ENCODE measurements at regions not wholly inside any gene's neighbourhood (a gene's known extent, or its start where the extent isn't known, plus 50 kb on each side); places are given as distances from the start of the nearest gene placed in this dataset.

- Histone ChIP-seq H3K27me3 (ENCODE audit: control insufficient read depth, insufficient read depth, low read length) (no peaks in the 10 kb centered on the region), H3K36me3 (ENCODE audit: control insufficient read depth, insufficient read depth, low read length) (no peaks in the 10 kb centered on the region), H3K4me1 (ENCODE audit: control insufficient read depth, insufficient read depth, low read length) (no peaks in the 10 kb centered on the region), H3K27ac (ENCODE audit: low read length) (no peak overlapping the region), H3K9me3 (ENCODE audit: control insufficient read depth, insufficient read depth, low read length) (no peaks in the 10 kb centered on the region), H3K4me3 (ENCODE audit: low read length) (no peak overlapping the region)
- DNase-seq (ENCODE audit: low read depth, low spot score) = no peak
- no CpG with 5 or more reads among the region's 9 CpGs for WGBS (ENCODE audit: insufficient coverage, insufficient read length)
These were observed 176.7 kb downstream of the SOX9 start for GRCh38 chr17:72297326-72298115.

DNA sequence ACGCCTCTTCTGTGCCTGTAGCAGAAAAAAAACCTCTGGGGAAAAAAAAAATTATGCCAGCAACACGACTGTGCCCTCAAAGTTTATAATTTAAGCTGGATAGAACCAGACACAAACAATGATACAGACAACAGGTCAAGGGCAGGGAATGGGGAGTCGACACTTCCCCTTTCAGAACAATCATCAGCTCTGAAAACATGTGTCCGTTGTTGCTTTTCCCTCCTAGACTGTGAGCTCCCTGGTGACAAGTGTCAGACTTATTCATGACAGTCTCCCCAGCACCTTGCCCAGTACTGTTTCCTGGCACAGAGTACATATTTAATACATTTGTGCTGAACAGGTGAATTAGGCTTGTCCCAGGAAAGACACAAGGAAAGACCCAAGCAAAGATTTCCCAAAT lies 178.3 kb downstream of the SOX9 start:
- H3K9me3 ChIP-seq (ENCODE audit: control insufficient read depth, insufficient read depth, low read length) = no peaks in the 10 kb centered on the region
- no peaks in the 10 kb centered on the region for H3K27me3 ChIP-seq (ENCODE audit: control insufficient read depth, insufficient read depth, low read length)
- WGBS (ENCODE audit: insufficient coverage, insufficient read length) = no CpG with 5 or more reads among the region's 4 CpGs
- H3K27ac ChIP-seq (ENCODE audit: low read length) = no peak overlapping the region
- no peak overlapping the region for H3K4me3 ChIP-seq (ENCODE audit: low read length)
- H3K4me1 ChIP-seq (ENCODE audit: control insufficient read depth, insufficient read depth, low read length) = no peaks in the 10 kb centered on the region
- no peaks in the 10 kb centered on the region for H3K36me3 ChIP-seq (ENCODE audit: control insufficient read depth, insufficient read depth, low read length)
- no peak for DNase-seq (ENCODE audit: low read depth, low spot score)

DNA sequence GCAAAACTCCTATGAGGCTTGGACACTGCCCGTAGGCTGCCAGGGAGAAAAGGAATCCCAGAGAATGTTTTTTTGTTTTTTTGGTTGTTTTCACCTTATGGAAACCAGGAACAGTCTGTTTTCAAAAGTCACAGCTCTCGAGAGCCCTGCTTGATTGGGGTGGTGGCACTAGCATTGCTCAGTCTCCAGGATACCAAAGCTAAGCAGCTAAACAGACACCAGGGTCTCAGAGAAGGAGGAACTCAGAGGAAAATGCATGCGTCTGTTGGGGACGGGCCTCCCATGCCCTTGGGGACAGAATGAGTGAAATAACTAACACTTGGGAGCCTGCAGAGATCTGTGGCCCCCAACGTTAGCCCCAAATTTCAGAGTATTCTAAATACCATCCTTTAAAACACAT lies 178.8 kb downstream of the SOX9 start:
- no peaks in the 10 kb centered on the region for H3K4me1 ChIP-seq (ENCODE audit: control insufficient read depth, insufficient read depth, low read length)
- no peaks in the 10 kb centered on the region for H3K27me3 ChIP-seq (ENCODE audit: control insufficient read depth, insufficient read depth, low read length)
- no peak for DNase-seq (ENCODE audit: low read depth, low spot score)
- H3K9me3 ChIP-seq (ENCODE audit: control insufficient read depth, insufficient read depth, low read length) = no peaks in the 10 kb centered on the region
- H3K36me3 ChIP-seq (ENCODE audit: control insufficient read depth, insufficient read depth, low read length) = no peaks in the 10 kb centered on the region
- WGBS (ENCODE audit: insufficient coverage, insufficient read length) = no CpG with 5 or more reads among the region's 5 CpGs
- H3K4me3 ChIP-seq (ENCODE audit: low read length) = no peak overlapping the region
- H3K27ac ChIP-seq (ENCODE audit: low read length) = no peak overlapping the region

DNA sequence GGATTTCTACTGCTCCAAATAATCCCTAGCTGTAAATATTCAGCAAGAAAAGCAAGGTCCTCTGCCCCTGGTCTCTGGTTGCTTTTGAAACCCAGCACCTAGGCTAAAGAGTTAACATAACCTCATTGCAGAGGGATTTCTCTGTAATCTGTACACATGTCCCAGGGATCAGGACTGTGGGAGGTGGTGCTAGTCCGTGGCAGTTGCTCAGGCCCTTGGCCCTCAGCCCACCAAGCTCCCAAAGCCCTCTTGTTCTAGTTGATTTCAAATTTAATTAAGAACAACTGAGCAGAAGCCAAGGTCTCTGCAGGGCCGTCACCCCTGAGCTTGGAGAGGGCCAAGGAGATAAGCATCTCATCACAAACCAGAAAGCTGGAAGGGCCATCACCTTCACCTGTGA lies 181.1 kb downstream of the SOX9 start:
- Histone ChIP-seq H3K27ac (ENCODE audit: low read length) (no peak overlapping the region), H3K27me3 (ENCODE audit: control insufficient read depth, insufficient read depth, low read length) (no peaks in the 10 kb centered on the region), H3K9me3 (ENCODE audit: control insufficient read depth, insufficient read depth, low read length) (no peaks in the 10 kb centered on the region), H3K4me3 (ENCODE audit: low read length) (no peak overlapping the region), H3K36me3 (ENCODE audit: control insufficient read depth, insufficient read depth, low read length) (no peaks in the 10 kb centered on the region), H3K4me1 (ENCODE audit: control insufficient read depth, insufficient read depth, low read length) (0 out of 2 replicates have a peak, but pooled peaks cover 1% of the 10 kb centered on the region)
- no peak for DNase-seq (ENCODE audit: low read depth, low spot score)
- no CpG with 5 or more reads among the region's 2 CpGs for WGBS (ENCODE audit: insufficient coverage, insufficient read length)

- Histone ChIP-seq H3K4me3 (ENCODE audit: low read length) (no peak overlapping the region), H3K27me3 (ENCODE audit: control insufficient read depth, insufficient read depth, low read length) (no peaks in the 10 kb centered on the region)
- WGBS (ENCODE audit: insufficient coverage, insufficient read length) = no CpG with 5 or more reads among the region's 4 CpGs
These were observed 181.9 kb downstream of the SOX9 start for GRCh38 chr17:72302735-72303134.

GRCh38 chr17:72303787-72304733 lies 183.2 kb downstream of the SOX9 start:
- H3K27me3 ChIP-seq (ENCODE audit: control insufficient read depth, insufficient read depth, low read length) = no peaks in the 10 kb centered on the region
- no peak overlapping the region for H3K27ac ChIP-seq (ENCODE audit: low read length)
- DNase-seq (ENCODE audit: low read depth, low spot score) = no peak
- 100% methylated on average over 1 of the region's 8 CpGs for WGBS (ENCODE audit: insufficient coverage, insufficient read length)
- H3K4me1 ChIP-seq (ENCODE audit: control insufficient read depth, insufficient read depth, low read length) = 0 out of 2 replicates have a peak, but pooled peaks cover 1% of the 10 kb centered on the region
- no peaks in the 10 kb centered on the region for H3K36me3 ChIP-seq (ENCODE audit: control insufficient read depth, insufficient read depth, low read length)
- no peak overlapping the region for H3K4me3 ChIP-seq (ENCODE audit: low read length)
- no peaks in the 10 kb centered on the region for H3K9me3 ChIP-seq (ENCODE audit: control insufficient read depth, insufficient read depth, low read length)

More at GRCh38 chr17:72302735-72303134, 181.9 kb downstream of the SOX9 start:
- Histone ChIP-seq H3K27ac (ENCODE audit: low read length) (no peak overlapping the region), H3K36me3 (ENCODE audit: control insufficient read depth, insufficient read depth, low read length) (no peaks in the 10 kb centered on the region), H3K4me1 (ENCODE audit: control insufficient read depth, insufficient read depth, low read length) (0 out of 2 replicates have a peak, but pooled peaks cover 1% of the 10 kb centered on the region), H3K9me3 (ENCODE audit: control insufficient read depth, insufficient read depth, low read length) (no peaks in the 10 kb centered on the region)
- DNase-seq (ENCODE audit: low read depth, low spot score) = no peak

GRCh38 chr17:72304859-72305258 lies 184.0 kb downstream of the SOX9 start:
- H3K4me1 ChIP-seq (ENCODE audit: control insufficient read depth, insufficient read depth, low read length) = 0 out of 2 replicates have a peak, but pooled peaks cover 1% of the 10 kb centered on the region
- no peak overlapping the region for H3K4me3 ChIP-seq (ENCODE audit: low read length)
- DNase-seq (ENCODE audit: low read depth, low spot score) = no peak
- no peak overlapping the region for H3K27ac ChIP-seq (ENCODE audit: low read length)
- WGBS (ENCODE audit: insufficient coverage, insufficient read length) = 100% methylated on average over 1 of the region's 10 CpGs
- no peaks in the 10 kb centered on the region for H3K36me3 ChIP-seq (ENCODE audit: control insufficient read depth, insufficient read depth, low read length)
- H3K27me3 ChIP-seq (ENCODE audit: control insufficient read depth, insufficient read depth, low read length) = no peaks in the 10 kb centered on the region
- H3K9me3 ChIP-seq (ENCODE audit: control insufficient read depth, insufficient read depth, low read length) = no peaks in the 10 kb centered on the region

DNA sequence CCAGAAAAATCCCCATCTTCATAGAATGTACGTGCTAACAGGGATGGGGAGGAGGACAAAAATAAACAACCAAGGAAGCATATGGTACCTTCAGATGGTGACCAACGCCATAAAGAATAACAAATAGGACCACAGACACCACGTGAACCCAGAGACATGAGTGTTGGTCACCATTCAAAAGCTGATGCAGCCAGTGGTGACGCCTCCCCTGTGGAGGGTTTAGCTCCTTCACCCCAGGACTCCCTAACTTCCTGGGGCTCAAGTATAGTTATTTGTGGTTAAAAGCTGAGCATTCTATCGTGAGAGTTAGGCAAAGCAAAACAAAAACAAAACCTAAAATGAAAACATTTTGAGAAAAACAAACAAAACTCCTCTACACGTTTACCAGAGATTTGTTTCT lies 184.7 kb downstream of the SOX9 start:
- no CpG with 5 or more reads among the region's 6 CpGs for WGBS (ENCODE audit: insufficient coverage, insufficient read length)
- H3K4me1 ChIP-seq (ENCODE audit: control insufficient read depth, insufficient read depth, low read length) = 0 out of 2 replicates have a peak, but pooled peaks cover 1% of the 10 kb centered on the region
- H3K27ac ChIP-seq (ENCODE audit: low read length) = no peak overlapping the region
- H3K36me3 ChIP-seq (ENCODE audit: control insufficient read depth, insufficient read depth, low read length) = no peaks in the 10 kb centered on the region
- H3K9me3 ChIP-seq (ENCODE audit: control insufficient read depth, insufficient read depth, low read length) = no peaks in the 10 kb centered on the region
- no peak for DNase-seq (ENCODE audit: low read depth, low spot score)
- H3K4me3 ChIP-seq (ENCODE audit: low read length) = no peak overlapping the region
- no peaks in the 10 kb centered on the region for H3K27me3 ChIP-seq (ENCODE audit: control insufficient read depth, insufficient read depth, low read length)

DNA sequence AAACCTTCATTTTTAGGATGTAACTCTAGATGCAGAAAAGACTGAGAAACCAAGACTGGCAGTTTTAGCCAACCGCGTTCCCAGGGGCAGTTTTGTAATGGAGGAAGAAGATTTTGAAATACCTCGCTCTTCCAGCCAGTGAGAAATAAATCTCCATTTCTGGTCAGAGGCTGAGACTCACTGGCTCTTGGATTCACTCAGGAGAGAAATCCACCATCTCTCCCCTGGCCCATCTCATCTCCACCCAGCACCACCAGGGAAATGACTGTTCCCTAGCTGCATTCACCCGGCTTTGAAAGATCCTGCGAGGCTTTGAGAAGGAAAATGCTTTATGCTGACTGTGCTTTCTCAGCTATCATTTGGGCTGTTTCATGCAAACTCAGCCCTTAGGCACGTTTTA lies 185.2 kb downstream of the SOX9 start:
- Histone ChIP-seq H3K36me3 (ENCODE audit: control insufficient read depth, insufficient read depth, low read length) (no peaks in the 10 kb centered on the region), H3K27me3 (ENCODE audit: control insufficient read depth, insufficient read depth, low read length) (no peaks in the 10 kb centered on the region), H3K4me1 (ENCODE audit: control insufficient read depth, insufficient read depth, low read length) (0 out of 2 replicates have a peak, but pooled peaks cover 1% of the 10 kb centered on the region), H3K27ac (ENCODE audit: low read length) (no peak overlapping the region), H3K4me3 (ENCODE audit: low read length) (no peak overlapping the region), H3K9me3 (ENCODE audit: control insufficient read depth, insufficient read depth, low read length) (no peaks in the 10 kb centered on the region)
- DNase-seq (ENCODE audit: low read depth, low spot score) = no peak
- WGBS (ENCODE audit: insufficient coverage, insufficient read length) = no CpG with 5 or more reads among the region's 6 CpGs

- no peak overlapping the region for H3K27ac ChIP-seq (ENCODE audit: low read length)
- no CpG with 5 or more reads among the region's 3 CpGs for WGBS (ENCODE audit: insufficient coverage, insufficient read length)
- no peaks in the 10 kb centered on the region for H3K36me3 ChIP-seq (ENCODE audit: control insufficient read depth, insufficient read depth, low read length)
- 0 out of 2 replicates have a peak, but pooled peaks cover 1% of the 10 kb centered on the region for H3K4me1 ChIP-seq (ENCODE audit: control insufficient read depth, insufficient read depth, low read length)
- DNase-seq (ENCODE audit: low read depth, low spot score) = no peak
- H3K27me3 ChIP-seq (ENCODE audit: control insufficient read depth, insufficient read depth, low read length) = no peaks in the 10 kb centered on the region
- no peak overlapping the region for H3K4me3 ChIP-seq (ENCODE audit: low read length)
- H3K9me3 ChIP-seq (ENCODE audit: control insufficient read depth, insufficient read depth, low read length) = no peaks in the 10 kb centered on the region
These were observed 187.0 kb downstream of the SOX9 start for GRCh38 chr17:72307836-72308235.

Data from iPS DF 6.9 (cell line).